HG03575 (cell line): ENCODE measurements at regions not wholly inside any gene's neighbourhood (a gene's known extent, or its start where the extent isn't known, plus 50 kb on each side); places are given as distances from the start of the nearest gene placed in this dataset.
"Not testable (repeated sequence)": the region's sequence is repeated elsewhere in the genome, so short reads cannot be mapped to it uniquely, and the experiment has no call there.

ENCODE experiments used
- ATAC-seq: cut with Tn5 transposase; IDR thresholded peaks from one replicate; pipeline ENCODE4 v1.9.1; 2021; ENCODE audit not compliant: unreplicated experiment, insufficient number of reproducible peaks, low FRiP score; ENCODE audit errors: extremely low read depth

DNA sequence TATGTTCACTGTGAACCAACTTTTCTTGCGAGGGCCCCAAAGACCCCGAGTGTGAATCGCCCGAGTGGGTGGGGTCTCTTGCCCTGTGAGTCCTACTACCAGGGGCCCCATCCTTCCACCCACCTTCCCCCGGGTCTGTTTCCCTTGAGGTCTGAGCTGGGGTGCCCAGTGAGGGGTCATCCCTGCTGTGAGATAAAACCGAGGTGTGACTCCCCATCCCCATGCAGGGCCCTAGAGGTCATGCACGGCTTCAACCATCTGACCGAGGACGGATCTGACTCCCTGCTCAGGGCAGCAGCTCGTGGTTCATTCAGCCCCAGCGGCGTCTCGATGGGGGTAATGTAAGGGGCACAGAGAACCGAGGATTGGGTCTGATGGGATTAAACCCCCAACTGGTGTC is 103.1 kb upstream of the SULF2 start:
- no peak for ATAC-seq

DNA sequence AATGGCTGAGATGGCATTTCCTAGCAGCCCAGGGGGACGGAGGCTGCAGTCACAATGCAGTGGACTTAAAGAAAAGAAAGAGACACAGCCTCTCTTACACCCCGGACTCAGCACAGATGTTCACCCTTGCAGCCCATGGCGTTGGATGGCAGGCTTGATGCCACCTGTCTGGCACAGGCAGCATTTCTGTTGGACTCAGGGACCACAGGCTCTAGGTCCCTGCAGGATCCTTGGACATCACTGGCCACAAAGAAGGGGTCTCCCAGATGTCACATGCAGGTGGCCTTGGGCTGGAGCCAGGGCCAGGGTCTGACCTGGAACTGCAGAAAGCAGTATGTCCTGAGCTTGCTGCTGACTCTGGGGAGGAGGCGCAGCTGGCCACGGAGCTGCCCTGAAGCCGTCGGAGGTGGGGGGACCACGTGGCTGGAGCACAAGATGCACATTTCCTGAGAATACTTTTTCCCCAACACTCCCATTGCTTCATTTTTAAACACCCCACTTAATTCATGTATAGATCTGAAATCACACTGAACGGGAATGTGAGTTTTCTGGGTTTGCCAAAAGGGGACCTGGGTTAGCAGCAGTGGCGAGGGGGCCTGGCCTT is 102.3 kb upstream of the SULF2 start:
- no peak for ATAC-seq

DNA sequence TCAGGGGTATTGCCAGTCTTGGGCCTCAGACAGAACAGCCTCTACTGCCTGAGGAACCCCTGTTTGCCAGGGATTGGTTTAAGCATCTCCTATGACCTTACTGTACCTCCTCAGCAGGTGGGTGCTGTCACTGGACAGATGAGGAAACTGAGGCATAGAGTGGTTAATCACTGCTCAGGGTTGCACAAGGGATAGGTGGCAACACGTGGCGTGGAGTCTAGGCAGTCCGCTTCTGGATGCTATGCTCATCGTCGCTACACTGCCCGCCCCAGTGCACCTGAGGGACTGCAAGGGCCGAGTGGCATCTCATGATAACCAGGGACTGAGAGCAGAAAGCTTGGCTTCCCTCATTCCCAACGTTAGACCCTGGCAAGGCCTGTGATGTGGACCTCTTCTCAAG is 101.8 kb upstream of the SULF2 start:
- ATAC-seq: no peak

DNA sequence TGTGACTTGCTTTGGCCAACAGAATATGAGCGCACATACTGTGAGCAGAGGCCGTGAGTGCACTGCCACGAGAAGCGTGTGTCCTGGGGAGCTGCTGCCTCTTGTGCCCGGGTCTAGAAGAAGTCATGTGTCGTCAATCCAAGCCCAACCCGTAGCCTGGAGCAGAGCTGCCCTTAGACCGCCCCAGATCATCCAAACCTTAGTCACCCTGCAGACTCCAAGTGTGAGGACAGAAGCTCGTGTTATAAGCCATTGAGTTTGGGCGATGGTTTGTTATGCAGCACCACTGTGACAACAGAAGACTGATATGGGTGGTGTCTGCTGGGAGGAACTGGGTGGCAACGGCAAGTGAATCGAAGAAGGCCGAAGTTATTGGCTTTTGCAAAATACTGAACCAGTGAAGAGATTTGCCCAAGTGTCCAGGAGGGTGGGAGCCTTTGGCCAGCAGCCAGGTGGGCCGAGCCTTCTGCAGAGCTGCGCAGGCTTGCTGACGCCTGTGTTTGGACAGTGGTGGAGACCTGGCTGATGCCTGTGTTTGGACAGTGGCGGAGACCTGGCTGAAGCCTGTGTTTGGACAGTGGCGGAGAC is 101.3 kb upstream of the SULF2 start:
- no peak for ATAC-seq

DNA sequence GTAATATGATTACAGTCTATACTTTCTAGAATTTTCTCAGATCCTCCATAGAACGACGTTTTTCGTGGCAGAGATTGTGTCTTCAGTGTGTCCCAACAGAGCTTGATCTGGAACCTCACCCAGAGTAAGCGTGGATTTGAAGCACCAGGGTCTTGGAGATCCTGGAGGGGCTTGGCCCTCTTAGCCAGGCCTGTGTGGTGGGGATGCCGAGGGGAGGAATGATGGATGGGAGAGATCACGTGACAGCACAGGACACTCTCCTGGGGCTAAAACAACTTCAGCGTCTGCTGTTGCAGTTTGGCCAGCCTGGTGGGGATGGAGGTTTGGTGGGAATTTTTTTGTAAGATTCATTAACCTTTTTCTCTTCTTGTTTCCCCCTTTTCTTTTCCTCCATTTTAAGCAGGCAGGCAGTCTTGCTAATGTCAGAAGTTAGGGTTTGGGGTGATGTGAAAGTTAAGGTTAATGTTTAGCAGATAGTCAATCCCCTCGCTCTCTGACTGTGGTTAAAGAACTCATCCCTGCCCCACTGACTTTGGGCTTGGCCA is 100.7 kb upstream of the SULF2 start:
- ATAC-seq: no peak

DNA sequence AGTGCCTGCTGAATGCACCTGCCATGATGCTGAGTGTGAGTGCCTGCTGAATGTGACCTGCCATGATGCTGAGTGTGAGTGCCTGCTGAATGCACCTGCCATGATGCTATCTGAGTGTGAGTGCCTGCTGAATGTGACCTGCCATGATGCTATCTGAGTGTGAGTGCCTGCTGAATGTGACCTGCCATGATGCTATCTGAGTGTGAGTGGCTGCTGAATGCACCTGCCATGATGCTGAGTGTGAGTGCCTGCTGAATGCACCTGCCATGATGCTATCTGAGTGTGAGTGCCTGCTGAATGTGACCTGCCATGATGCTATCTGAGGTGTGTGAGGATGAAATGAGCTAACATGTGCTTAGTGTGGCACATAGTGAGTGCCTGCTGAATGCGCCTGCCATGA is 98.7 kb upstream of the SULF2 start:
- ATAC-seq: not testable (repeated sequence)

DNA sequence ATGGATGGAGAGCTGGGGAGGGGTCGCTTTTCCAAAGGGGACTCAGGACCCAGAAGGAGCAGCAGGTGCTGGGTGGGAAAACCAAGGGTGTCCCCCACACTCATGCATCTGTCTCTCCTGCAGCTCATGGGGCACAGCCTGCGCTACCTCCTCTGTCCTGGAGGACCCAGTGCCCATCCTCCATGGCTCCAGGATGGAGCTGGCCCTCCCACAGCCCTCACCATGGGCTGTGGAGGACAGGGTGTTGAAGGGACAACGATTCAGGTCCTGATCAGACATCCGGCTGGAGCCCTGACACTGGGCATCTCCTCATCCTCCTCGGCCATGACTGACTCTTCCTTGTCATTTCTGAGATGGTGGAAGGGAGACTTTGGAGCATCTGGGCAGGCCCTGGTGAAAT is 97.9 kb upstream of the SULF2 start:
- no peak for ATAC-seq

DNA sequence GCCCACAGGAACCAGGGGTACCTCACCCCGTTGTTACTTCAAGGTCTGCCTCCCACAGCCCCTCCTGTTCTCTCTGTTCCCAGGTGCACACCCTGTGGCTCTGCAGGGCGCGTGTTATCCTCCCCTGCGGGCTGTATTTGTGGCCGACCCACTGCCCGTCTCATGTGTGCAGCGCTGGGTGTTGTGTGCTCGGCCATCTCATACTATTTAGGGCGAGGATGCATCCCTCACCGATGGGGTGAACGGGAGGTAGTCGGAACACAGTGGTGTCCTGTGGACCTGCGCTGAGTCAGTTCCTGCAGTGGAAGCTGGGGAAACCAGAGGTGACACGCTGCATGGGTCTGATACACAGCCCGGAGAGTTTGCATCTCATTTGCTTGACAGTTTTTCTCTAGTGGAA is 94.5 kb upstream of the SULF2 start:
- no peak for ATAC-seq

DNA sequence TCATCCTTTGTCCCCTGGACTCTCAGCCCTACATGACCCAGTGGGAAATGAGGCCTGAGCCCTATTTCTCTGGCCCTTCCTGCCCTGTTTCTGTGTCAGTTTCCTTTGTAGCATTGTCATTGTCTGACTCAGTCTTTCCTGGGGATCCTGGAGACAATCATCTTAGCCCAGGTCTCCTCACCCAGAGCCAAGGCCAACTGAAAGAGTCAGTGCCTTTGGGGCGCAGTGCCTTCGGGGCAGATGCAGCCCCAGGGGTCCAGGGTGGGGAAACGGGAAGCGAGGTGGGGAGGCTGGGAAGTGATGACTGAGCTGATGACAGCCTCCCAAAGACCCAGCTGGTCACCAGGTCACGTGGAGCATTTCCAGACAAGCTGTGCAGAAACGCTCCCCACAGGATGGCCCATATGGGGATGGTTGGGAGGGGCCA is 93.3 kb upstream of the SULF2 start:
- no peak for ATAC-seq

DNA sequence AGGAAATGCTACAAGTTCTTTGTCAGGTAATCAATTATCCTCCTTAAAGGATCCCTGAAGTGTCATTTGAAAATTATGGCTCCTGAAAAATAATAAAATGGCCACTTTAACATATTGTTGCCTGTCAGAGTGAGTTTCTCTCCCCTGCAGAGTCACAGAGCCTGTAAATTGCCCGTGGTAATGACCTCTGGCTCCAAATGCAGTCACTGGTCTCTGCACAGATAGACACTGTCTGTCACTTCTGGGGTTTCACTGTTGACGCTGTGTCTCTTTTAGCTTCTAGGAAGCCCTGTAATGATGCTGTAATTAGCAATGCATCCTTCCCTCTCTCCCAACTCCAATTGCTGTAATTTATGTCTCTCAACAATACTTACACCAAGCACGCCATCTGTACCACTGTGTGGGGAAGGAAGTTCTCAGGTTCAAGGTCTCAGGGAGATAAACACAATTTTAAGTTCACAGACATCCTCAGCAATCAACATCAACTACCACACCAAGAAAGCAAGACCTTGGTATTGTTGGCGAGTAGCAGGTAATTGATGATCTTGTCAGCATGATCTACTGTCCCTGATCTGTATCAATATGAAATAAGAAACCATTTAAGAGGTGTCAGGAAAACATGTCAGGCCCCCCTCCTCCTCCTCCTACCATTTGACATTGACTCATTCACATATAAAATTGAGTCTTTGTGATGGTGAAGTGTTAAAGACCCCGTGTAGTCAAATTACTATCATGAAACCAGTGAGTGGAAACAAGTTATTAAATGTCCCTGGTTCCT is 91.2 kb upstream of the SULF2 start:
- ATAC-seq: no peak

DNA sequence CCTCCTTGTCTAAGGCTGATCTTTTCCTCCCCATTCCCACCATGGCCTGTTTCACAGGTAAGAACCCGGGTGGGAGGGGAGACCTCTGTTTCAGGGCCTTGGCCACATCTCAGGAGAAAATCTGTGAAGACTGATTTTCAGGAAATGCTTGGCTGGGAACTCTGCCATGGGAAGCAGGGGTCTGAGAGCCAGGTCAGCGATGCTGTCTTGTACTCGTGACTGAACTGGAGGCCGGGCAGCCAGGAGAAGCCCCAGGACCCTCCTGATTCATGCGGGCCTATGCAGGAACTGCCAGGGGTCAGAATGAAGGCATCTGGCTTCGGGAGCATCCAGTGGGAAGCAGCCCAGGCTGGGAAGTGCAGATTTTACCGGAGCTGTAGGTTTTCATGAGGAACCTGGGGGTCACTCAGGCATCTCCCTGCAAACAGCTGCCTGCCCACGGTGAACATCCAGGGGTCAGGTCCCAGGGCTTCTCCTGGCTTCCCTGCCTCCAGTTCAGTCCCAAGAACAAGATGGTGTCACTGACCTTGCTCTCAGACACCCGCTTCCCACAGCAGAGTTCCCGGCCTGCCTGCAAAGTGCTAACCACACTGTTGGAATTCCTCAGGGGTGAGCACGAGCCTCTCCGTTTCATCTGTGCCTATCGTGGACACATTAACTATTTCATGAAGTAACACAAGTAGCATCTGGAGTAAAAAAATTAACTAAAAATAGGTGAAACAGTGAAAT is 90.2 kb upstream of the SULF2 start:
- no peak for ATAC-seq

DNA sequence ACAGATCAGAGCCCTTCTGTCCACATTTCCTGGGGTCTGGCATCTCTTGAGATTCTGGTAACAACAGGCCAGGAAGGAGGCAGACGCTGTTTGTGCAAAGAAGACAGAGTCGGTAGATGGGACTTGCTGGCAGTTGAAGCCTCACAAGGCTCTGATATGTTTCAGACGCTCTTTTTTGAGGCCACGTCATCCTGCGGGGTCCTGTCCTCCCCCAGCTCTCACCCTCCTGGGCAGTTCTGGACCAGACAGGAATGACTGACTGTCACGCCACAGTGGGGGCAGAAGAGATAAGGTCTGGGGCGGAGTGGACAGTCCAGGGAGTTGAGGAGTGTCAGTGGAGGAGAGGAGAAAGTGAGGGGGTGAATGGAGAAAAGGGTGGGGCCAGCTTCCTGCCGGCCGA is 87.1 kb upstream of the SULF2 start:
- no peak for ATAC-seq

DNA sequence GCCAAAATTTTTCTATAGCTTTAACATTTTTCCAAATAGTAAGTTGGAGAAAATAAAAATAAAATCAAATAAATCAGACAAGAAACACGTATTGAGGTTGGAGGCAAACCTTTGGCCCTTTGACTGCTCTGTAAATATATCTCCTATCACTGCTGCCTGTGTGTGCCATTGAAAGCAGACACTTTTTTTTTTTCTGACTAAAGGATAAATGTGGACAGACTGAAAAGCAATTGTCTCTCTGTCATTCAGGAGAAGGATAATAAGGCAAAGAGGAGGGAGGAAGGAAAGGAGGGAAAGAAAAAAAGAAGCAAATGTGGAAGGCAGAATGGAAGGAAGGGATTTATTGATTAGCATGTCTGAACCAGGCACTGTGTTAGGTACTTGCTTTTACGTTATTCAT is 85.2 kb upstream of the SULF2 start:
- no peak for ATAC-seq

DNA sequence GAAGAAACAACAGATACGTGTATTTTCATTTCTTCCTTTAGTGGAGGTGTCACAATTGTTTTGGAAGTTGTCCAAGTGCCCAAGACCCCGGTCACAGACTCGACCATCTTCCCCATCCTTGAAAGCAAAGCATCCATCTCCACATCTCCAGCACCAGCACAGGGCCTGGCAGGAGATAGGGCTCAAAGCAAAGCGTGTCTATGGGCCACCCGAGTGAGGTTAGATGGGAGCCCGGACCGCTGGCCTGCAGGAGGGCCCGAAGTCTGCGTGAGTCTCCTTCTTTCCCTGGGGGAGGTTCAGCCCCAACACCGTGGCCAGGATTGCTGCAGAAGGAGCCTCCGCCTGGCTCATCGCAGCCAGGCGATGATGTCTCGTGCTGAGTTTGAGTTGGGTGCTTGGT is 83.5 kb upstream of the SULF2 start:
- no peak for ATAC-seq

DNA sequence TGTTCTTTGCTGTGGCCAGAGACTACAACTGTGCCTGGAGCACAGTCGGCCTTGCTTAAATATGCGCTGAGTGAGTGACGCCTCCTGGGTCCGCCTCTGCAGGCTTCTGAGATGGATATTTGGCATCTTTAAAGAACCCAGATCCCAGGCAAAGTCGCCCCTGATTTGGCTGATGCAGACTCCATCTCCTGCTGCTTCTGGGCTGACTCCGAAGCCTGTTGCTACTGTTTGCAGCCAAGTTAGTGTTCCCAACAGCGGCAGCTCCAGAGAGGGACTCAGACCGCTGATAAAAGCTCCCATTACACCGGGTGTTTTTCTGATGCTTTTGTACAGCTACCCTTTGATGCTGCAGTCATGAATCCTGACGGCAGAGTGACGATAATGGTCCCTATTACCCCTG is 83.0 kb upstream of the SULF2 start:
- ATAC-seq: no peak

DNA sequence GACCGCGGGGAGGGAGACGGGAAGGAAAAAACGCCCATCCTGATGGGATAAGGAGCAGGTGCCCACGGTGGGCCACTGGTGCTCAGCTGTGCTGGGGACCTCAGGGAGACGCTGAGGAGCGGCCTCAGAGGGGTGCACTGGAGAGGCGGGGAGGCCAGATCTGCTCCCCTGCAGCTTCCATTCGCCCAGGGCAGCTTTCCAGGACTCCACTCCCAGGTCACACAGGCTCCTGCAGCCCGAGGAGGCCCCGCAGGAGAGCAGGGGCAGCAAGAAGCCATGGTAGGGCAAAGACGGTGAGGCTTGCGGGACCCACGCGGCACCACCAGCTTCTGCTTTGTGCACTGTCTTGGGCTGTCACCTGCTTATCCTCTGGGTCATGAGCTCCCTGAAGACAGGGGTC is 82.5 kb upstream of the SULF2 start:
- no peak for ATAC-seq

DNA sequence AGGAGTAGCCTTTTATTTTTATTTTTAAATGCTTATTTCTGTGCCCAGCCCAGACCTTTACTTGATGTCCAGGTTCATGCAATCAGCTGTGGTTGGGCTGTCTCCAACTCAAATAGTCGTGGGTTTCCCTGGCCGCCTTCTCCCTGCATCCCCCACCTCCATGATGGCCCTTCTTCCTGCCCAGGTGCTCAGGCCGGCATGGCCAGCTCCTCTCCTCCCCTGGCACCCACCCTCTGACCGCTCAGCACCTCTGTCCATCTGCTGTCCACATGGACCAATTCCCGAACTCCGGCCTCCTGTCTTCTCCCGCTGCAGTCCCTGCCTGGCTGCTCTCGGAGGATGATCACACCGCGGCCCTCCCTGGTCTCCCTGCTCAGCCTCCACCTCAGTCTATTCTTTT is 81.2 kb upstream of the SULF2 start:
- no peak for ATAC-seq

DNA sequence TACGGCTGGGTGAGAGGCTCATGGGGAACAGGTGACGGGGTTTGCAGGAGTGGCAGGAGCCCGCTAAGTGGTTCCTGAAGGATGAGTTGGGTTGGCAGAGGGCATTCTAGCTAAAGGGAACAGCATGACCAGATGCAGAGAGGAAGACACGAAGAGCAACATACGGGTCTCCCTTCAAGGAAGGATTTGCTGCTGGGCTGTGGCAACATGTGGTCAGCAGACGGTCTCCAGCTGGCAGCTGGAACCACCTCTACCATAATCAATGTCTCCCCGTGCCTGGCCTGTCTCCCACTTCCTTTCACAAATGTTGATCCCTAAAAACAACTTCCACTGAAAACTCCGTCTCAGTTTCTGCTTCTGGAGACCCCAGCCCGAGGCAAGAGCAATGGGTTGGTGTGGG is 80.6 kb upstream of the SULF2 start:
- no peak for ATAC-seq

DNA sequence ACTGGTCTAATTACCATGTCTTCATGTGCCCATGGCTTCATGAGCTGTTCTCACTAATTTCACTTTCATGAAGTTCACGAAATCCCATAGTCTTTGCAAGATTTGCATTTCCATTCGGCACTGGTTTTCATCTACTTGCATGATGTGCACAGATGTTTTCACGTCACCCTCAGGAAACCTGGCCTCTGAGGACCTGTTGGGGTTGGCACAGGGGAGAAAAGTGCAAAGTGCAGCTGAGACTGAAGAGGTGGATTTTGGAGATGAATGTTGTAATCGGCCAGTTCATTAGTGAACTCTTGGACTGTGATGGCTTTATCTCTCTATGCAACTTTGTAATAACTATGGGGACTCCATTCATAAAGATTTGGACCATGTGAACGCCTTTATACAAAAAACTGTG is 80.2 kb upstream of the SULF2 start:
- ATAC-seq: no peak

DNA sequence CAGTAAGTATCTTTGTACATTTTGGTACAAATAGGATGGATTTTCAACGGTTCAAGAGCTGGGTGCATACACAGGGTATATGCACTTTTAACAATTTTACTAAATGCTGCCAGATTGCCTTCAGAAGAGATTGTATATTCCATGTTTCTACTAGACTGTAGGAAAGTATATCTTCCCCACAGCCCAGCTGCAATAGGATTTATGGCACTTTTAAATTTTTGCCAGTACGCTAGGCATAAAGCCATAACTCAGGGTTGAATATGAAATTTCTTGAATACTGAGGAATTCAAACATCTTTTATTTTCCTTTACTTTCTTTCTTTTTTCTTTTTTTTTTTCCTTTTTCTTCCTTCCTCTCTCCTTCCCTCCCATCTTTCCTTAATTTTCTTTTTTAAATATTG is 78.7 kb upstream of the SULF2 start:
- no peak for ATAC-seq
